DMS 273 treated with DMSO at 0.1 percent for 48 hours (cell line): ENCODE measurements at regions not wholly inside any gene's neighbourhood (a gene's known extent, or its start where the extent isn't known, plus 50 kb on each side); places are given as distances from the start of the nearest gene placed in this dataset.
"Not testable (repeated sequence)": the region's sequence is repeated elsewhere in the genome, so short reads cannot be mapped to it uniquely, and the experiment has no call there.

ENCODE experiments used
- DNase-seq: peaks from one replicate; lab custom pipeline; 2025; lab: John Stamatoyannopoulos, UW

DNA sequence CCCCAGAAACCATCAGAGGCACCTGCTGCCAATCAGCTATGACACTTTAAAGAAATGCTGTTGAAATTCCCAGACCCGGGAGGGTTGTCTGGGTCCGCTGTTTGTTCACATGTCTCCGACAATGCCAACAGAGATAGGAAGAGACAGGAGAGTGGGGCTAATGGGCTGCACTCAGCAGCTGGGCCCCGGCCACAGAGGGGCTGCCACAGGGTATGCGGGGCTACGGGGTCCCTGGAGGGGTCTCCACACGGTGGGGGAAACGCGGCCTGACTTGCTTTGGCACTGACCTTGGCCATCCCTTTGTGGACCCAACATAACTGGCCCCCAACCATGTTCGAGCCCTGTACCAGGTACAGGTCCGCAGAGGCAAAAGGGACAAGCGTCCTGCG, 121.0 kb upstream of the PPP1R26 start:
- DNase-seq: no peak

DNA sequence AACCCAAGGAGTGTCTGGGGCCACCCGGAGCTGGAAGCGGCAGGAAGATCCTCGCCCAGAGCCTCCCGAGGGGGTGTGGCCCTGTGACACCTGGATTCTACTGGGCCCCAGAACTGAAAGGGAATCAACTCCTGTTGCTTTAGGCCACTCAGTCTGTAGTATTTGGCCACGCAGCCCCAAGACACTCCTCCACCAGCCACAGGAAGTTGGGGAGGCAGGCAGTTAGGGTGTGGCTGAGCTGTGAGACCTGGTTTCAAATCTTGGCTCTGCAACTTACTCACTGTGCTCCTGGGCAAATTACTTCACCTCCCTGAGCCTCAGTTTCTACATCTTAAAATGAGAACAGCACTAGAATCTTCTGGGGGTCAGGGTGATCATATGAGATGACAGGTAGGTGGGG, 119.8 kb upstream of the PPP1R26 start:
- no peak for DNase-seq

DNA sequence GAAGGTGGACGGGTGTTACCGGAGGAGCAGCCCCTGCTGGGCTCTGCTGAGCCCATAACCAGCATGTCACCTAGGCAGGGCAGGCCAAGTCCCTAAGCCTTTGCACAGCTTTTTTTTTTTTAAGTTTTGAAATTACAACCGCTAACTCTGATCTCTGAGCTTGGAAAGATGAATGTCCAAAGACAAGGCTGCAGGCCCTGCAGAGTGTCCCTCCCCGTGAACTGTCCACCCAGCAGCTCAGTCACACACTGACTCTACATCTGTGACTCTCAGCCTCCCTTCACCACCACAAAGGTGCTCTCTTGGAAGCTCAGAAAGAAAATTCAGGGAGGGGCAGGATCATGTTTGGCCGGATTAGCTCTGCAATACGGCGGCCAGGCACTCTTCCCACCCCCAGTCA, 119.0 kb upstream of the PPP1R26 start:
- no peak for DNase-seq

DNA sequence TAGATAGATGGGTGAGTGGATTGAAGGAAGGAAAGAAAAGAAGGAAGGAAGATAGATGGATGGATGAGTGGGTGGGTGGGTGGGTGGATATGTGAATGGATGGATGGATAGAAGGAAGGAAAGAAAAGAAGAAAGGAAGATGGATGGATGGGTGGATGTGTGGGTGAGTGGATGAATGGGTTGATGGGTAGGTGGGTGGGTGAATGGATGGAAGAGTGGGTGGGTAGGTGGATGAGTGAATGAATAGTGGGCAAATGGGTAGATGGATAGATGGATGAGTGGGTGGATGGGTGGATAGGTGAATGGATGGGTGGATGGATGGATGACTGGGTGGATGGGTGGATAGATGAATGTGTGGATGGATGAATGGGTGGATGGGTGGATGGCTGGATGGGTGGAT, 117.9 kb upstream of the PPP1R26 start:
- DNase-seq: not testable (repeated sequence)

DNA sequence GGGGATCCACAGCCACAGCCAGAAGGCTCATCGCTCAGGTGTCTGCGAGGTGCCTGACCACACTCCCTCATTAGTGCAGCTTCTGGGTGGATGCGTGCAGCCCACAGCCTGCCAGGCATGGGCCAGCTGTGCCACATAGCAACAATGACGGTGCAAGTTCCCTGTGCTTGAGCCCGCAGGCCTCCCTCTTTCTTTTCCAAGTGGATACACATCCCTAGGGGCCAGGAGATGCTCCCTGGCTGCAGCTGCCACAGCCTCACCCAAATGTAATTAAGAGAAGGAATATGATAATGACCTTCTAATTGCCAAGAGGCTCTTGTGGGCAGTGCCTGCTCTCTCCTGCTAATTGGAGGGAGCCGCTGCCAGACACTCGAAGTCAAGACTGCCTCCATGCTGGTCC, 116.0 kb upstream of the PPP1R26 start:
- no peak for DNase-seq

DNA sequence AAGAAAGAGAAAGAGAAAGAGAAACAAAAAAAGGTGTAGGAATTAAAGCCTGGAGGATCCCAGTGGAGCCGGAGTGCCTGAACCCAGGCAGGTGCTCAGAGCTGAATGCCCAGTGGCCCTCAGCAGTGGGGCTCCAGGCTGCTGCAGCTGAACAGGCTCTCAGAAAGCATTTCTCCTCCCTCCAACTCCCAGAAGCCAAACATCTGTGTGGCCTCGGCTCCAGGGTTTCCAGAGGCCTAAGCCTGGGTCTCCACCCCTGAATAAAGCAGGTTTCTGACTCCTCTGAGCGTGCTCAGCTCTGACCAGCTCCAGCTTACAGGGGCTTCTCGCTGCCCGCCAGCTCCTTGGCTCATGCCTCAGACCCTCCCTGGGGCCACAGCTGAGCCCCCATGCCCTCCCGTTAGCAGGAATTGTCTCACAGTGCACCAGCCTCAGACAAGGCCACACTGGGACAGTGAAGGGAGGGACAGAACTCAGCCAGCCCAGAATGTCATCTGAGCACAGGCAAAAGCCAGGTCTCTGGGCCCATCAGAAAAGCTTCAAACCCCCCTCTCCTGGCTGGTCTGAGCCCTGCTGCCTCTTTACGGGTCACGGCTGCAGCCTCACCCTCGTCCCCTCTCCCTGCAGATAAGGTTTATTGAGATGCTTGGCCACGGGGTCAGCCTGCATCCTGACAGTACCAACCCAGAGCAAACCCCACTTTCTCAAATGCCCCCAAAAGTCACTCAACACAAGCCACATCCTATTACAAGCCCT, 114.4 kb upstream of the PPP1R26 start:
- no peak for DNase-seq

DNA sequence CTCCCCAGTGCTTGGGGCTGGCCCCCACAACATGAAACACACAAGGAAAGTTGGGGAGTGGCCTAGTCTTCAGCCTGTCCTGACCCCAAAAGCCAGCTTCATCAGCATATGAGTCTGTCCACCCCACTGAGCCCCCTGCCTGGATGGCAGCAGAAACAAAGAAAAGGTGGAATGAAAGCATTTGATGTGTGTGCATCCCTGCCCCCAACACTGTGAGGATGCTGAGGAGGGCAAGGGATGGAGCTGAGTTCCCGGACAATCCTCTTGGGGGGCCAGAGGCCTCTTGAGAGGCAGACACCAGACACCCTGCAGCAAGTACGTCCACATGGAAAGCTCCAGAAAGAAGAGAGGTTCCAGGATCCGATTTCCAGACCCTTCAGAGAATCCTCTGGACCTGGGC, 113.5 kb upstream of the PPP1R26 start:
- no peak for DNase-seq

DNA sequence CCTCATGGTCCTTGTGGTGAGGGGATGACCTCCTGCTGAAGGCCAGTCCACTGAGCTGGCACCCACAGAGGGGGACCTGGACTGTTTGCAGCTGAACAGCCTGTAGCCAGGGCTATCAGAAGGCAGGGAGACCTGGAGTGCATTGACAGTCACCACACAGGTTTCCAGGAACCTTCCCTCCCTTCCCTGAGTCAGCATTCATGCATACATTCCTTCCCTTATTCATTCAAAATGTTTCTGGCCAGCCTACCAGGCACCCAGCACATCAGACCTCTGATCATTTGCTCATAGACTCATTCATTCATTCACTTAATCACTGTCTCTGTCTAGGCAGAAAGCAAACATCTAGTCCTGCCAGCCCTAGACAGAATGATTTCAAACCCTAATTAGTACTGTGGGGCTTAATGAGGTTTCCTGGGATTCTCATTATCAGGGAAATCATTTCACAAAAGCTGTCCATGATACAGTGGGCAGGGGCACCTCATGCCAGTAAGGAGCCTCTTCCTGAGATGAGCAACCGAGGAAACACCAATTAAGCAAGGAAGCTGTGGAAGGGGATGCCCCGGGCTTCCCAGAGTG, 110.1 kb upstream of the PPP1R26 start:
- DNase-seq: no peak

DNA sequence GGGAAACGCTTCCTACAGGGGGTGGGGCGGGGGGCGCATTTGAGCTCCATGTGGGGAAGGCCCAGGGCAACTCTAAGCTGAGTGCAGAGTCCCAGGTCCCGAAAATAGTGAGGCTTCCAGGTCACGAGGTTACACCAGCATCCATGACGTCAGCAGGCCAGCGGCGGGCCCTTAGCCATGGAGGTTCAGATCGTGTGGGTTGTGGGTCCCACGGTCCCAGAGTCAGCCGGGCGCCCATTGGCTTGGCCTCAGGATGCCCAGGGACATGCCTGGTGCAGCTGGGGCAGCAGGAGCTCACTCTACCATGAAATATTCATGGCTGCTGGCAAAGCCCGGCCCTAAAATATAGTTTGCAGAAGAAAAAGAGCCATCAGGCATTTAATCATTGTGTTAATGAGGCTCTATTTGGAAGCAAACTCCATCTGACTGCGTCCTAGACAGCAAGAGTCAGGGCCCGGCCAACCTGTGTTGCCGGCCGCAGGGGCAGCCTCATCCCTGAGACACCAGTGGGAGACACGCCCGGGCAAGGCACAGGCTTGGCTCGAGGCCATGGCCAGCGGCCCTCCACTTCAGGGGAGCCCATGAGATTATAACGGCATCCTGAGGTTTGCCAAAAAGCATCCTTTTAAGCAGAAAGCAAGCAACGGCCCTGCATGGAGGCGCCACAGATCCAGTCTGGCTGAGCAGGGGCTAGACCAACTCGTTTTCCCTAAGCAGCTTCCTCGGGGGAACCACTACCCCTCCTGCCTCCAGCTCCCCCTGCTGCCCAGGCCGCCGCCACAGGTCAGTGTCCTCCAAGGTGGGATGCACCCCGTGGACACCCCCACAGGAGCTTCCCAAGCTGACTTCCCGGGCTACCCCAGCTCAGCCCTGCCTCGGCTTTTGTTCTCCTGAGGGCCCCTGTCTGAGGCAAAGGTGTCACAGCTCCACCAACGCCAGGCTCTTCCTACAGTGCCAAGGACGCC, 108.9 kb upstream of the PPP1R26 start:
- no peak for DNase-seq

DNA sequence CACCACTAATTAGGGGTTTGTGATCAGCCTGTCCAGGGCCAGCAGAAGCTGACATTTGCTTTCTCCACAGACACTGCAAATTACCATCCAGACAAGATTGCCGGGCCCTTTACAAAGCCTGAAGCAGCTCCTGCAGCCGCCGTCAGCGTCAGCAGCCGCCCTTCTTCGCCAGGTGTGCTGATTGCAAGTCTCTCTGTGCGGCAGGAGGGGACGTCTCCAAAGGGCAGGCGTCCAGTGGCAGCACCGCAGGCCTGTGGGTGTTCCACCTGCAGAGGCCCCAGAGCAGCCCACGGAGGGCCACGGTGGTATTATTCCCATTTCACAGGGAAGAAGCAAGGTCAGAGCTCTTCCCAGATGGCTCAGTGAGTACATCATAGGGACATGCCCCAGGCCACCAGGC, 108.0 kb upstream of the PPP1R26 start:
- DNase-seq: no peak

DNA sequence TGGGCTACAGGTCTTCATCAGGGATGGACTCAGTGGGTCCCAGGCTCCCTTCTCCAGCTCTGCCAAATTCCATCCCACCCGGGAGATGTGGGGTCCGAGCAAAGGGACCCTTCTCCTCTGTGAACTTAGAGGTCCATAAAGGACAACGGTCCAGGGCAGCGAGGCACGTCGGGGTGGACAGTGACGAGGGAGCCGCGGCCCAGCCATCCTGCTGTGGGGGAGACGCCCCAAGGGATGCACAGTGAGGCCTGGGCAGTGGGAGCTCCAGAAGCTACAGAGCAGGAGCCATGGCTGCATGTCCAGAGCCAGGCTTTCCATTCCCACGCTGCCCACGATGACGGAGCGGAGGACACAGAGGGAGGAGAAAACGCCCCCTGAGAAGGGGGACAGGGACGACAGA, 107.5 kb upstream of the PPP1R26 start:
- no peak for DNase-seq

DNA sequence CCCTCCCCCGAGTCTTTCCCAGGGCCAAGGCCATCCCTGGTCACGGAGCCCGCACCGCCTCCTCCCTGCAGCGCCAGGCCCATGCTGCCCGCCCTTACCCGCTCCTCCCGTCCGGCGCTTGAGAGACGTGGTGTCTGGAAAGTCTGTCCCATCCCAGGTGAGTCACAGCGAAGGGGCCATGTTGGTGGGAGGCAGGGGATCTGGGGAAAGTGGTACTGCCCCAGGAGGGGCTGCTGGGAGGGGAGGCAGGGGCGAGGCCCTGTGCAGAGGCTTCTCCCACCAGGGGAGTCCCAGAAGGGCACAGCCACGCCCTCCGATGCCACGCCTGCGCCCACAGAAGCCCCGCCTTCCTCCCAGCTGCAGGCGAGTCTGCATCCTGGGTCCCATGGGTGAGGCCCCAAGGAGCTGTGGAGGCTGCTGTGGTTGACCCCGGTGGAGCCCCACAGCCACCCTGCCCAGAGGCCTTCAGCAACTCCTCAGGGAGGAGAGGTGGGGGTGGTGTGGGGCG, 107.0 kb upstream of the PPP1R26 start:
- DNase-seq: no peak

DNA sequence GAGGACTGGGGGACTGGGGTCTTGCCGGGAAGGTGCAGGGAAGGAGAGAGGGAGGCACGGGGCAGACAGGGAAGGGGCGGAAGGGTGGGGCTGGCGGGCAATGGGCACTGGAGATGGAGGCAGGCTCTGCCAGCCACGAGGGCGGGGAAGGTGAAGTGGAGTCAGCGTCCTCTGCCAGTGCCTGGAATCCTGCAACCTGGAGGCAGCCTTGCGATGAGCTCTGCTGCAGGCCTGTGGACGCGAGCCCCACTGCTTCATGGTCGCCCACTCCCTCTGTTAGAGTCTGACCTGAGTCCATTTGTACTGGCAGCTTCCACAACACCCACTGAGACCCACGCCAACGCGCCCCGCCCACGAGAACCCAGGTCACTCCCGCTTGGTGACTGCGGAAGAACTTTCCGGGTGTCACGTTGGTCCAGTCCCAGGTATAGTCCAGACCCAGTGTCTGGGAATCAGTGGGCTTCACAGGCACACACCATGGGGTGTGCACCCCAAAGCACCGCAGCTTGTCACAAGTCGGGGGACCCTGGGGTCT, 106.4 kb upstream of the PPP1R26 start:
- no peak for DNase-seq

DNA sequence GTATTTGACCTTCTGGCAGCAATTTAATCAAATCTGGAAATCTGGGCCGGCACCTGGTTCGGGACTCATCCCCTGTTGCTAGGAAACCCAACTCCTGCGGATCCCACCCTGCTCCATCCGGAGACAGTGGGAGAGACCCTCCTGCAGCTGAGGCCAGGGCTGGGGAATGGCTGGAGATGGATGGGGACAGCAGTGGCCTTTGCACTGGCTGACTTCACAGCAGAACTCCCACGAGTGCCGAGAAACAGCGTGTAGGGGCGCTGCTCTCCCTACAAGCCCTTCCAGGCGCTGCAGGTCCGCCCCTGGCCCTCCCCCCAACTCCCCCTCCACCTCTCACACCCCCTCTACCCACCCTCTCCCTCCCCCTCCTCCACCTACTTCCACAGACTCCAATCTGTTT, 105.8 kb upstream of the PPP1R26 start:
- DNase-seq: no peak

DNA sequence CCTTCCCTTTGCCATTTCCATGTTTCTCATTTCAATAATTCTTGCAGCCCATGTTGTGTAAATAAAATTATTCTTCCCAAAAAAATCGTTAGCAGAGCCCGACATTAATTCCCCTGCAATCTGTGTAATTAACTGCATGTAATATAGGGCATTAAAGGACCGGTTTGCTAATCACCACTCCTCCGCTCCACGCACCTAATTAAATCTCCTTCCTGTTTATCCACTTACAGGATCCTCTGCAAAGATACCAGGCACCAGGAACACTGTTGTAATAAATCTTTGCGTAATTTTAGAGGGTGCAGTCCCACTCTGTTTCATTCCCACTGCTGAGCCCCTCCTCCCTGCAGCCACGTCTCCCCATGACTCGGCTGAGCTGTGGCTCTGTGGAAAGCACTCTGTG, 105.0 kb upstream of the PPP1R26 start:
- no peak for DNase-seq

DNA sequence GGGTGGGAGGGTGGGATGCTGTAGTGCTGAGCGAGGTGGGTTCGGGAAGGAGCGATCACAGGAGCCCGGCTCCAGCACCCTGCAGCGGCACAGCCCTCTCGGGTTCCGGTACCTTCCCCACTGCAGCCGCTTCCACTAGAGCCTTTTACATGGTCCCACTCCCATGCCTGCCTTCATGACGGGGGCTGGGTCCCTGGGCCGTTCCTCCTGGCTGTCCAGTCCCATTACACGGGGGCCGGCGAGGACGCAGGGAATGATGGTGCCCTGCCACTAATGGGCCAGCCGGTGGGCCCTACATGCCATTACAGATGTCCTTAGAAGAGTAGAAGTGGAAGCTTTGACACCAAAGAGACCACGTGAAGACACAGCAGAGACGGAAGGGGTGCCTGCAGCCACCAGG, 104.6 kb upstream of the PPP1R26 start:
- no peak for DNase-seq

DNA sequence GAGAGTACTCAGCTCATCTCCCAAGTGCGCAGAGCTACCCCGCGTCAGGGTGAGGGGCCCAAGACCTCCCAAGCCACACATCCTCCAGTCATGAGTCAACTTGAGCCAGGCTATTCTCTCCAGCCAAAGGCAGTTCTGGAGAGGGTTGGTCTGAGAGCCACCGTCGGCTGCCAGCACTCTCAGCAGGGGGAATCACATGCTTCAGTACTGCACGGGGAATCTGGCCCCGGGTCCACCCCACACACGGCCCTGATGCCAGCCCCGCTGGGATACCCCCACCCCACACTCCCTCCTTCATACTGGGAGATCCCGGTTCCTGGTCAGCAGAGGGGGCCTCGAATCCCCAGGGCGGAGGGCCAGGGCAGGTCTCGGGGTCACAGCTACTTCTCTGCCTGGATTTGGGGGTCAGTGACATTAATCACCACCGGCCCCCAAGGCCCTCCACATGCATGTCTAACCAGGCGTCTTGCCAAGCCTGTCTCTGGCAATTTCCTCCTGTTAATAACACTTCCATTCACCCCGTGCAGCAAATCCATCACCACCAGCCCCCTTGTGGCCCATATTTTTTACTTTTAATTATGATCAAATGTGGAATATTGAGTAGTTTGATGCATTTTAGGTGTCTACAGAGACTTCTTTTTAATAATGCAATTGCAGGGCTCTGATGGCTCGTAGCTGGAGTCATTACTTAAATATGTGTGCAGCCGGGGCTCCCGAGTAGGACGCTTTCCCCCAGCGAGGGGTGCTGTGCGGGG, 102.9 kb upstream of the PPP1R26 start:
- no peak for DNase-seq

DNA sequence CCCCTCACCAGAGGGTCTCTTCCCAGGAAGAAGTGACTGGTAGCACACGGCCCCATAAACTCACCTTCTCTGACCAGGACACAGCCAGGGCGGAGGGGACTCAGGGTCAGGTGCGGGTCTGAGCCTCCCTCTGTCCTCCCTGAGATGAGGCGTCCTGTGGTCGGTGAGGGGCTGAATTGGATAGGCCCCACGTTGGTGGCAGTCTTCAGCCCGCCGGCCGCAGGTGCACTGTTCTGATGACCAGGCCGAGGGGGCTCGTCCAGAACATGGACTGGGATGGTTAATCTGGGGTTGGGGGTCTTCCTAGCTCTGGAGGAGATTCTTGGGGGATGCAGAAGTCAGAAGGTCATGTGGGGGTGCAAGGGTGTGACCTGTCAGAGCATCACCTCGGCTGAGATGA, 102.2 kb upstream of the PPP1R26 start:
- DNase-seq: no peak

DNA sequence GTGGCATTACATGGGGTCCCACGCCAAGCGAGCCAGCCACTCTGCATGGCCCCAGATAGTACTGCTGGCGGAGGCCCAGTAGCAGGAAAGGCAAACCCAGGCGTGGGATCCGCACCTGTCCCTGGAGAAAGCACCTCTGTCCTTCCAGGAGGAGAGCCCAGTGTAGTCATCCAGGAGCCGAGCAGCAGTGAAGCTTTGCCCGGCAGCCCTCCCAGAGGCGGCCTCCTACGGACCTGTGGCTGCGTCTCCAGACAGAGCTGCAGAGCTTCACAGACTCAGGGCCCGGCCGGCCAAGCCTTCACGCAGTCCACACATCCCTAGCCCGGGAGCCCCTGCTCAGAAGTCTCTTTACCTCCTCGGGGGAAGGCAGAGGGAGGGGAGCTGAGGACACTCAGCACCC, 100.8 kb upstream of the PPP1R26 start:
- no peak for DNase-seq

DNA sequence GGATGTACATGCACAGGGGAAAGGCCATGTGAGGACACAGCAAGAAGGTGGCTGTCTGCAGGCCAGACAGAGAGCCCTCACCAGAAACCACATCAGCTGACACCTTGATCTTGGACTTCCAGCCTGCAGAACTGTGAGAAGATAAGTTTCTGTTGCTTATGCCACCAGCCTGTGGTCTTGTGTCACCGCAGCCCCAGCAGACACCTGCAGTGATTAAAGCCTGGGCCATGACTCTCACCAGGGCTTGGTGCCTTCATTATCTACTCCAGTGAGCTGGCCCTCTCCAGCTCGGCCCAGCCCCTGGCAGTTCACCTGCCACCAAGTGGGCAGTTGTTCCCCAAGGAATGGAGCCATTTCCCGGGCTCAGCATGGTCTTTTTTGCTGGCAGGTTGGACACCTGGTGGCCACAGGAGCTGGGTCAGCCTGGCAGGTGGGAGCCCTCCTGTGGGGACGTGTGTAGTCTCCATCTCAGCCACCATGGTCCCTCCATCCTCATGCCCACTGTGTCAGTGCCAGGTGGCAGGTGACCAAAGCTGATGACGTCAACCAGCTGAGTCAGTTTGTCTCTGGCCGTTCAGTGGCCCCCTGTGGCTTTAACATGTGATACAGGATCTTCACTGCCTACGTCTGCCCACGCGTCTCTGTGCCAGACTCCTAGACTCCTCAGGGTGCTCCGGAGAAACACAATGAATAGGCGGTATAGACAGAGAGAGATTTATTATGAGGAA, 99.9 kb upstream of the PPP1R26 start:
- no peak for DNase-seq

DNA sequence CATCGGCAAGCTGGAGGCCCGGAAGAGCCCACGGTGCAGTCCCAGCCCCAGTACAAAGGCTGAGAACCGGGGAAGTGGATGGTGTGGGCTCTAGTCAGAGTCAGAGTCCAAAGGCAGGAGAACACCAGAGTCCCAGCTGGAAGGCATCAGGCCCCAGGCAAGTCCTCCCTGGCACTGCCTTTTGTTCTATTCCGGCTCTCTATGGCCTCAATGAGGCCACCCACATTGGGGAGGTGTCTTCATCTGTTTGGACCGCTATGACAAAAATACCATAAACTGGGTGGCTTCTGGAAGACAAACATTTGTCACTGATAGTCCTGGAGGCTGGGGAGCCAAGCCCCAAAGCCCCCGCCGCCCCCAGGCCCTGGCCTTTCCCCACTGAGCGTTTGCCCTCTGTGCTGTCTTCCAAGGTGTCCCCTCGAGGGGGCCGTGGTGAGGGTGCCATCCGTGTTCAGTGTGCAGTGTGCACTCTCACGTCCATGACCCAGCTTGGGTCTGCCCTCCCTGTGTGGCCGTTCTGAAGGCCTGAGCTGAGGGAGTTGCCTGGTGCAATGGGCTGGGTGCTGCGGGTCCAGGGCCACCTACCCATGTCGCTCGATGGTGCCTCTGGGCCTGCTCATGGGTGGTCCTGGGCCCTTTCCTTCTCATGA, 99.1 kb upstream of the PPP1R26 start:
- no peak for DNase-seq
